ENCODE measurements at regions not wholly inside any gene's neighbourhood (a gene's known extent, or its start where the extent isn't known, plus 50 kb on each side); places are given as distances from the start of the nearest gene placed in this dataset.

- H2BK15ac ChIP-seq (ENCODE audit: low read length), result no peak overlapping the region
- no CpG with 5 or more reads among the region's 6 CpGs for WGBS, 2 donors (ENCODE audit: extremely low coverage in 2 of 2, insufficient read length in 2 of 2, insufficient replicate concordance in 1 of 2)
- no peak overlapping the region for H3K9ac ChIP-seq (ENCODE audit: low read depth, low read length, poor library complexity)
Measured at GRCh38 chr9:89892920-89893319, 288.1 kb downstream of the GADD45G start.

GRCh38 chr9:89893886-89894285, 289.1 kb downstream of the GADD45G start:
- H2AK5ac ChIP-seq (ENCODE audit: low read depth, low read length), result no peak overlapping the region
- H3K4me3 ChIP-seq (ENCODE audit: low read length in 2 of 2), result no peak overlapping the region
- H4K91ac ChIP-seq (ENCODE audit: low read depth, low read length, poor library complexity), result no peak overlapping the region
- no peak overlapping the region for H3K23ac ChIP-seq (ENCODE audit: low read depth, low read length, poor library complexity)
- no peak for DNase-seq (ENCODE audit: low spot score)
- H2BK12ac ChIP-seq (ENCODE audit: low read length), result no peak overlapping the region
- no peak overlapping the region for H2BK15ac ChIP-seq (ENCODE audit: low read length)
- no peak overlapping the region for H2AFZ ChIP-seq (ENCODE audit: low read length)
- no peaks in the 10 kb centered on the region for H3K9me3 ChIP-seq (replicated peaks in 1 of 2; ENCODE audit: control insufficient read depth in 2 of 2, insufficient read depth in 1 of 2, low read depth in 1 of 2, low read length in 2 of 2)
- H2BK5ac ChIP-seq (ENCODE audit: low read length), result no peak overlapping the region
- no CpG with 5 or more reads among the region's 2 CpGs for WGBS, 2 donors (ENCODE audit: extremely low coverage in 2 of 2, insufficient read length in 2 of 2, insufficient replicate concordance in 1 of 2)
- H2BK120ac ChIP-seq (ENCODE audit: low read depth, low read length), result no peak overlapping the region
- H3K18ac ChIP-seq (ENCODE audit: low read length), result no peak overlapping the region
- H3K36me3 ChIP-seq (replicated peaks in 1 of 2; ENCODE audit: control insufficient read depth in 2 of 2, insufficient read depth in 2 of 2, low read length in 2 of 2), result no peaks in the 10 kb centered on the region
- H3K79me1 ChIP-seq (ENCODE audit: low read depth, low read length), result no peaks in the 10 kb centered on the region
- no peak overlapping the region for H3K4ac ChIP-seq (ENCODE audit: low read length)
- no peak overlapping the region for H3K14ac ChIP-seq (ENCODE audit: low read length)
- no peak overlapping the region for H3K4me2 ChIP-seq (ENCODE audit: insufficient read depth, low read length, poor library complexity, severe bottlenecking)
- H3K4me1 ChIP-seq (ENCODE audit: control insufficient read depth in 2 of 2, insufficient read depth in 1 of 2, low read depth in 1 of 2, low read length in 2 of 2), result no peaks in the 10 kb centered on the region
- H4K8ac ChIP-seq (ENCODE audit: low read depth, low read length), result no peak overlapping the region
- no peak overlapping the region for H3K27ac ChIP-seq (replicated peaks; ENCODE audit: low read length)
- peaks cover 0 to 7% (median 0%) of the 10 kb centered on the region in 3 experiments for H3K27me3 ChIP-seq (ENCODE audit: control insufficient read depth in 3 of 3, insufficient read depth in 3 of 3, low read depth in 1 of 3, low read length in 3 of 3)
- H3K9ac ChIP-seq (ENCODE audit: low read depth, low read length, poor library complexity), result no peak overlapping the region

More at GRCh38 chr9:89892920-89893319, 288.1 kb downstream of the GADD45G start:
- Histone ChIP-seq H3K36me3 (replicated peaks in 1 of 2; ENCODE audit: control insufficient read depth in 2 of 2, insufficient read depth in 2 of 2, low read length in 2 of 2) (no peaks in the 10 kb centered on the region), H3K14ac (ENCODE audit: low read length) (no peak overlapping the region), H3K9me3 (replicated peaks in 1 of 2; ENCODE audit: control insufficient read depth in 2 of 2, insufficient read depth in 1 of 2, low read depth in 1 of 2, low read length in 2 of 2) (no peaks in the 10 kb centered on the region), H3K27me3 (ENCODE audit: control insufficient read depth in 3 of 3, insufficient read depth in 3 of 3, low read depth in 1 of 3, low read length in 3 of 3) (peaks cover 0 to 7% (median 0%) of the 10 kb centered on the region in 3 experiments), H2BK120ac (ENCODE audit: low read depth, low read length) (no peak overlapping the region), H4K91ac (ENCODE audit: low read depth, low read length, poor library complexity) (no peak overlapping the region), H2AFZ (ENCODE audit: low read length) (no peak overlapping the region), H3K79me1 (ENCODE audit: low read depth, low read length) (no peaks in the 10 kb centered on the region), H4K8ac (ENCODE audit: low read depth, low read length) (no peak overlapping the region), H3K27ac (replicated peaks; ENCODE audit: low read length) (no peak overlapping the region), H3K18ac (ENCODE audit: low read length) (no peak overlapping the region), H3K4ac (ENCODE audit: low read length) (no peak overlapping the region), H2AK5ac (ENCODE audit: low read depth, low read length) (no peak overlapping the region), H3K23ac (ENCODE audit: low read depth, low read length, poor library complexity) (no peak overlapping the region), H3K4me1 (ENCODE audit: control insufficient read depth in 2 of 2, insufficient read depth in 1 of 2, low read depth in 1 of 2, low read length in 2 of 2) (no peaks in the 10 kb centered on the region), H3K4me2 (ENCODE audit: insufficient read depth, low read length, poor library complexity, severe bottlenecking) (no peak overlapping the region), H3K4me3 (ENCODE audit: low read length in 2 of 2) (no peak overlapping the region), H2BK5ac (ENCODE audit: low read length) (no peak overlapping the region), H2BK12ac (ENCODE audit: low read length) (no peak overlapping the region)
- no peak for DNase-seq (ENCODE audit: low spot score)

- Histone ChIP-seq H3K18ac (ENCODE audit: low read length) (no peak overlapping the region), H3K27me3 (ENCODE audit: control insufficient read depth in 3 of 3, insufficient read depth in 3 of 3, low read depth in 1 of 3, low read length in 3 of 3) (peaks cover 0 to 13% (median 0%) of the 10 kb centered on the region in 3 experiments), H2BK5ac (ENCODE audit: low read length) (no peak overlapping the region), H2BK15ac (ENCODE audit: low read length) (no peak overlapping the region), H3K4me1 (ENCODE audit: control insufficient read depth in 2 of 2, insufficient read depth in 1 of 2, low read depth in 1 of 2, low read length in 2 of 2) (no peaks in the 10 kb centered on the region), H3K4me3 (ENCODE audit: low read length in 2 of 2) (no peak overlapping the region), H4K8ac (ENCODE audit: low read depth, low read length) (no peak overlapping the region), H3K27ac (replicated peaks; ENCODE audit: low read length) (no peak overlapping the region), H2BK12ac (ENCODE audit: low read length) (no peak overlapping the region), H2AK5ac (ENCODE audit: low read depth, low read length) (no peak overlapping the region), H2AFZ (ENCODE audit: low read length) (no peak overlapping the region), H3K4me2 (ENCODE audit: insufficient read depth, low read length, poor library complexity, severe bottlenecking) (no peak overlapping the region), H3K36me3 (replicated peaks in 1 of 2; ENCODE audit: control insufficient read depth in 2 of 2, insufficient read depth in 2 of 2, low read length in 2 of 2) (no peaks in the 10 kb centered on the region), H3K9me3 (replicated peaks in 1 of 2; ENCODE audit: control insufficient read depth in 2 of 2, insufficient read depth in 1 of 2, low read depth in 1 of 2, low read length in 2 of 2) (no peaks in the 10 kb centered on the region), H3K4ac (ENCODE audit: low read length) (no peak overlapping the region), H4K91ac (ENCODE audit: low read depth, low read length, poor library complexity) (no peak overlapping the region), H3K9ac (ENCODE audit: low read depth, low read length, poor library complexity) (no peak overlapping the region), H3K14ac (ENCODE audit: low read length) (no peak overlapping the region), H3K79me1 (ENCODE audit: low read depth, low read length) (no peaks in the 10 kb centered on the region), H2BK120ac (ENCODE audit: low read depth, low read length) (no peak overlapping the region), H3K23ac (ENCODE audit: low read depth, low read length, poor library complexity) (no peak overlapping the region)
- no peak for DNase-seq (ENCODE audit: low spot score)
- no CpG with 5 or more reads among the region's 5 CpGs for WGBS, 2 donors (ENCODE audit: extremely low coverage in 2 of 2, insufficient read length in 2 of 2, insufficient replicate concordance in 1 of 2)
Measured at GRCh38 chr9:89896806-89897340, 292.1 kb downstream of the GADD45G start.

- peaks cover 0 to 18% (median 0%) of the 10 kb centered on the region in 3 experiments for H3K27me3 ChIP-seq (ENCODE audit: control insufficient read depth in 3 of 3, insufficient read depth in 3 of 3, low read depth in 1 of 3, low read length in 3 of 3)
- no peak overlapping the region for H3K9ac ChIP-seq (ENCODE audit: low read depth, low read length, poor library complexity)
- H2AK5ac ChIP-seq (ENCODE audit: low read depth, low read length), result no peak overlapping the region
- H3K4me1 ChIP-seq (ENCODE audit: control insufficient read depth in 2 of 2, insufficient read depth in 1 of 2, low read depth in 1 of 2, low read length in 2 of 2), result no peaks in the 10 kb centered on the region
- no peak overlapping the region for H3K4ac ChIP-seq (ENCODE audit: low read length)
- H3K9me3 ChIP-seq (replicated peaks in 1 of 2; ENCODE audit: control insufficient read depth in 2 of 2, insufficient read depth in 1 of 2, low read depth in 1 of 2, low read length in 2 of 2), result no peaks in the 10 kb centered on the region
- no peaks in the 10 kb centered on the region for H3K36me3 ChIP-seq (replicated peaks in 1 of 2; ENCODE audit: control insufficient read depth in 2 of 2, insufficient read depth in 2 of 2, low read length in 2 of 2)
- no peak overlapping the region for H2AFZ ChIP-seq (ENCODE audit: low read length)
- H3K4me2 ChIP-seq (ENCODE audit: insufficient read depth, low read length, poor library complexity, severe bottlenecking), result no peak overlapping the region
- no peak overlapping the region for H3K27ac ChIP-seq (replicated peaks; ENCODE audit: low read length)
- H3K18ac ChIP-seq (ENCODE audit: low read length), result no peak overlapping the region
- H3K14ac ChIP-seq (ENCODE audit: low read length), result no peak overlapping the region
- H2BK120ac ChIP-seq (ENCODE audit: low read depth, low read length), result no peak overlapping the region
- H2BK15ac ChIP-seq (ENCODE audit: low read length), result no peak overlapping the region
- no peak overlapping the region for H2BK5ac ChIP-seq (ENCODE audit: low read length)
- no peak for DNase-seq (ENCODE audit: low spot score)
- H3K23ac ChIP-seq (ENCODE audit: low read depth, low read length, poor library complexity), result no peak overlapping the region
- H4K91ac ChIP-seq (ENCODE audit: low read depth, low read length, poor library complexity), result no peak overlapping the region
- H3K79me1 ChIP-seq (ENCODE audit: low read depth, low read length), result no peaks in the 10 kb centered on the region
- H2BK12ac ChIP-seq (ENCODE audit: low read length), result no peak overlapping the region
- WGBS, 2 donors (ENCODE audit: extremely low coverage in 2 of 2, insufficient read length in 2 of 2, insufficient replicate concordance in 1 of 2), result no CpG with 5 or more reads among the region's 3 CpGs
- no peak overlapping the region for H4K8ac ChIP-seq (ENCODE audit: low read depth, low read length)
- no peak overlapping the region for H3K4me3 ChIP-seq (ENCODE audit: low read length in 2 of 2)
Measured at GRCh38 chr9:89899573-89899972, 294.8 kb downstream of the GADD45G start.

All from neuronal stem cell (in vitro differentiated cells).